Prostate gland (tissue), 2 donors: ENCODE measurements at regions not wholly inside any gene's neighbourhood (a gene's known extent, or its start where the extent isn't known, plus 50 kb on each side); places are given as distances from the start of the nearest gene placed in this dataset.

ENCODE experiments used
- DNase-seq: peaks from one replicate; pipeline ENCODE4 v3.0.0-alpha.2; 2019; ENCODE audit warnings: low spot score
- H3K27ac ChIP-seq, 2 donors: fragments of 200-600 bp; sonication (generic); 2 replicates each; pipeline ENCODE4 v1.5.1; 2017 to 2019
- H3K27me3 ChIP-seq: fragments of 200-600 bp; sonication (generic); replicated peaks from 2 replicates; pipeline ENCODE4 v1.5.1; 2019; ENCODE audit not compliant: insufficient read depth
- H3K36me3 ChIP-seq, 2 donors: fragments of 200-600 bp; sonication (generic); 1 replicate in 1 of 2; 2 replicates in 1 of 2; pipeline versions ENCODE4 v1.5.1 to v1.8.1; 2017 to 2019
- H3K4me1 ChIP-seq: fragments of 200-600 bp; sonication (generic); replicated peaks from 2 replicates; pipeline ENCODE4 v1.5.1; 2019
- H3K4me3 ChIP-seq, 2 donors: fragments of 200-600 bp; sonication (generic); 2 replicates each; pipeline ENCODE4 v1.5.1; 2017 to 2019
- H3K9me3 ChIP-seq: fragments of 200-600 bp; sonication (generic); 2 replicates; pipeline ENCODE4 v1.5.1; 2017
- CTCF ChIP-seq, 4 experiments: fragments of 200-600 bp in 2 of 4; fragments of 450-650 bp in 2 of 4; sonication (generic) in 2 of 4; IDR thresholded peaks; 1 replicate in 3 of 4; 2 replicates in 1 of 4; pipeline ENCODE4 v1.5.1; 2016 to 2019; ENCODE audit warnings: antibody characterized with exemption in 4 of 4, mild to moderate bottlenecking in 2 of 4, moderate library complexity in 2 of 4
- POLR2A ChIP-seq: fragments of 450-650 bp; IDR thresholded peaks from one replicate; pipeline ENCODE4 v1.6.1; 2016; ENCODE audit warnings: antibody characterized with exemption, mild to moderate bottlenecking
- POLR2AphosphoS5 ChIP-seq: sonication (generic); formaldehyde crosslinking; IDR thresholded peaks from one replicate; pipeline ENCODE4 v1.6.1; 2017; ENCODE audit warnings: antibody characterized with exemption
- WGBS: methylation state at CpG from one replicate; pipeline ENCODE4 v1.1.5; 2018; 5-methylcytosine and 5-hydroxymethylcytosine counted together
- intact Hi-C: fragments of 100-400 bp; cut with DNase I; formaldehyde crosslinking; loops from one replicate; pipeline ENCODE4 v1.14.2; 2022

- 93% methylated on average over 3 of the region's 3 CpGs for WGBS
- no peaks in the 10 kb centered on the region for H3K9me3 ChIP-seq
- DNase-seq = no peak
- H3K27me3 ChIP-seq = no peaks in the 10 kb centered on the region
- TF ChIP-seq POLR2A = no peak
- TF ChIP-seq POLR2AphosphoS5 = no peak
- TF ChIP-seq CTCF (IDR thresholded peaks at IDR 0.05) = no peak
- H3K4me1 ChIP-seq = no peaks in the 10 kb centered on the region
- intact Hi-C loops = no loop called here
- H3K36me3 ChIP-seq = no peaks in the 10 kb centered on the region
- H3K4me3 ChIP-seq = no peak overlapping the region
- H3K27ac ChIP-seq = no peak overlapping the region
These were observed 111.2 kb upstream of the CLDN10 start for GRCh38 chr13:95441326-95441725.

- Histone ChIP-seq H3K9me3 (no peaks in the 10 kb centered on the region), H3K4me1 (no peaks in the 10 kb centered on the region), H3K36me3 (no peaks in the 10 kb centered on the region), H3K27ac (no peak overlapping the region), H3K4me3 (no peak overlapping the region), H3K27me3 (no peaks in the 10 kb centered on the region)
- no peak for DNase-seq
- intact Hi-C loops = no loop called here
- TF ChIP-seq CTCF (IDR thresholded peaks at IDR 0.05) (no peak), POLR2A (no peak), POLR2AphosphoS5 (no peak)
- WGBS = 82% methylated on average over 6 of the region's 6 CpGs
These were observed 108.4 kb upstream of the CLDN10 start for GRCh38 chr13:95444006-95444730.

- 76% methylated on average over 4 of the region's 4 CpGs for WGBS
- Histone ChIP-seq H3K4me1 (no peaks in the 10 kb centered on the region), H3K27ac (no peak overlapping the region), H3K9me3 (no peaks in the 10 kb centered on the region), H3K36me3 (no peaks in the 10 kb centered on the region), H3K4me3 (no peak overlapping the region), H3K27me3 (no peaks in the 10 kb centered on the region)
- no peak for TF ChIP-seq POLR2A
- no peak for TF ChIP-seq CTCF (IDR thresholded peaks at IDR 0.05)
- TF ChIP-seq POLR2AphosphoS5 = no peak
- no peak for DNase-seq
- intact Hi-C loops = no loop called here
These were observed 107.4 kb upstream of the CLDN10 start for GRCh38 chr13:95445131-95445530.

- no peak for DNase-seq
- H3K4me1 ChIP-seq = no peaks in the 10 kb centered on the region
- WGBS = 75% methylated on average over 8 of the region's 8 CpGs
- TF ChIP-seq POLR2AphosphoS5 = no peak
- no peak for TF ChIP-seq POLR2A
- no peak for TF ChIP-seq CTCF (IDR thresholded peaks at IDR 0.05)
- no peak overlapping the region for H3K27ac ChIP-seq
- intact Hi-C loops = no loop called here
- H3K36me3 ChIP-seq = no peaks in the 10 kb centered on the region
- no peak overlapping the region for H3K4me3 ChIP-seq
- no peaks in the 10 kb centered on the region for H3K27me3 ChIP-seq
- H3K9me3 ChIP-seq = no peaks in the 10 kb centered on the region
These were observed 104.7 kb upstream of the CLDN10 start for GRCh38 chr13:95447814-95448213.

- TF ChIP-seq POLR2A (no peak), CTCF (IDR thresholded peaks at IDR 0.05) (no peak), POLR2AphosphoS5 (no peak)
- WGBS = 93% methylated on average over 2 of the region's 2 CpGs
- H3K4me1 ChIP-seq = no peaks in the 10 kb centered on the region
- H3K27ac ChIP-seq = no peak overlapping the region
- no peak for DNase-seq
- no peaks in the 10 kb centered on the region for H3K27me3 ChIP-seq
- no peaks in the 10 kb centered on the region for H3K9me3 ChIP-seq
- no peaks in the 10 kb centered on the region for H3K36me3 ChIP-seq
- no peak overlapping the region for H3K4me3 ChIP-seq
- intact Hi-C loops = no loop called here
These were observed 100.9 kb upstream of the CLDN10 start for GRCh38 chr13:95451656-95452055.
